ENCODE measurements at regions not wholly inside any gene's neighbourhood (a gene's known extent, or its start where the extent isn't known, plus 50 kb on each side); places are given as distances from the start of the nearest gene placed in this dataset.

GRCh38 chr3:69499422-69499821 is 113.5 kb upstream of the FRMD4B start:
- DNase-seq (no peak), ATAC-seq (ENCODE audit: low FRiP score) (no peak)
- no peak overlapping the region for H3K4me3 ChIP-seq (ENCODE audit: low read length in 2 of 2)
- intact Hi-C loops (cut with DNase I): no loop called here
- WGBS, 2 donors: 88 to 92% methylated on average over 3 of the region's 3 CpGs
- H3K27me3 ChIP-seq (ENCODE audit: control insufficient read depth in 1 of 2, insufficient read depth in 2 of 2, low read length in 1 of 2): no peaks in the 10 kb centered on the region
- no peaks in the 10 kb centered on the region for H3K4me1 ChIP-seq (ENCODE audit: control insufficient read depth in 1 of 2, insufficient read depth in 2 of 2, low read length in 2 of 2)
- H3K36me3 ChIP-seq (ENCODE audit: control insufficient read depth in 1 of 2, insufficient read depth in 2 of 2, low read length in 1 of 2): no peaks in the 10 kb centered on the region
- no peak overlapping the region for H3K27ac ChIP-seq (ENCODE audit: low read depth in 1 of 2, low read length in 2 of 2)
- peaks cover 2% of the 10 kb centered on the region for H3K9me3 ChIP-seq (ENCODE audit: control insufficient read depth, low read length)

- ATAC-seq (ENCODE audit: low FRiP score) (no peak), DNase-seq (no peak)
- Histone ChIP-seq H3K4me3 (ENCODE audit: low read length in 2 of 2) (no peak overlapping the region), H3K27me3 (ENCODE audit: control insufficient read depth in 1 of 2, insufficient read depth in 2 of 2, low read length in 1 of 2) (no peaks in the 10 kb centered on the region), H3K4me1 (ENCODE audit: control insufficient read depth in 1 of 2, insufficient read depth in 2 of 2, low read length in 2 of 2) (peaks cover 0 to 7% of the 10 kb centered on the region in 2 donors), H3K27ac (ENCODE audit: low read depth in 1 of 2, low read length in 2 of 2) (no peak overlapping the region), H3K9me3 (ENCODE audit: control insufficient read depth, low read length) (peaks cover 2% of the 10 kb centered on the region), H3K36me3 (ENCODE audit: control insufficient read depth in 1 of 2, insufficient read depth in 2 of 2, low read length in 1 of 2) (no peaks in the 10 kb centered on the region)
- WGBS, 2 donors: 93 to 96% methylated on average over 3 of the region's 3 CpGs
- intact Hi-C loops (cut with DNase I): no loop called here
Observed at GRCh38 chr3:69496856-69497255, 111.0 kb upstream of the FRMD4B start.

- 25 to 27% methylated on average over 3 of the region's 3 CpGs for WGBS, 2 donors
- intact Hi-C loops (cut with DNase I): no loop called here
Observed at GRCh38 chr3:69494185-69494584, 108.3 kb upstream of the FRMD4B start.

GRCh38 chr3:69493157-69493556 is 107.3 kb upstream of the FRMD4B start:
- peaks cover 1% of the 10 kb centered on the region for H3K9me3 ChIP-seq (ENCODE audit: control insufficient read depth, low read length)
- intact Hi-C loops (cut with DNase I): no loop called here
- no peaks in the 10 kb centered on the region for H3K36me3 ChIP-seq (ENCODE audit: control insufficient read depth in 1 of 2, insufficient read depth in 2 of 2, low read length in 1 of 2)
- ATAC-seq (ENCODE audit: low FRiP score) (no peak), DNase-seq (no peak)
- H3K27me3 ChIP-seq (ENCODE audit: control insufficient read depth in 1 of 2, insufficient read depth in 2 of 2, low read length in 1 of 2): no peaks in the 10 kb centered on the region
- no peak overlapping the region for H3K4me3 ChIP-seq (ENCODE audit: low read length in 2 of 2)
- H3K4me1 ChIP-seq (ENCODE audit: control insufficient read depth in 1 of 2, insufficient read depth in 2 of 2, low read length in 2 of 2): peaks cover 0 to 7% of the 10 kb centered on the region in 2 donors
- no peak overlapping the region for H3K27ac ChIP-seq (ENCODE audit: low read depth in 1 of 2, low read length in 2 of 2)
- WGBS, 2 donors: 6 to 17% methylated on average over 3 of the region's 3 CpGs

More at GRCh38 chr3:69494185-69494584, 108.3 kb upstream of the FRMD4B start:
- H3K36me3 ChIP-seq (ENCODE audit: control insufficient read depth in 1 of 2, insufficient read depth in 2 of 2, low read length in 1 of 2): no peaks in the 10 kb centered on the region
- H3K4me3 ChIP-seq (ENCODE audit: low read length in 2 of 2): no peak overlapping the region
- H3K27me3 ChIP-seq (ENCODE audit: control insufficient read depth in 1 of 2, insufficient read depth in 2 of 2, low read length in 1 of 2): no peaks in the 10 kb centered on the region
- no peak for ATAC-seq (ENCODE audit: low FRiP score)
- peaks cover 0 to 7% of the 10 kb centered on the region in 2 donors for H3K4me1 ChIP-seq (ENCODE audit: control insufficient read depth in 1 of 2, insufficient read depth in 2 of 2, low read length in 2 of 2)
- H3K27ac ChIP-seq (ENCODE audit: low read depth in 1 of 2, low read length in 2 of 2): no peak overlapping the region
- H3K9me3 ChIP-seq (ENCODE audit: control insufficient read depth, low read length): peaks cover 1% of the 10 kb centered on the region
- no peak for DNase-seq

GRCh38 chr3:69491975-69492374 is 106.1 kb upstream of the FRMD4B start:
- H3K27ac ChIP-seq (ENCODE audit: low read depth in 1 of 2, low read length in 2 of 2): no peak overlapping the region
- no peaks in the 10 kb centered on the region for H3K27me3 ChIP-seq (ENCODE audit: control insufficient read depth in 1 of 2, insufficient read depth in 2 of 2, low read length in 1 of 2)
- no peak overlapping the region for H3K4me3 ChIP-seq (ENCODE audit: low read length in 2 of 2)
- no peak for ATAC-seq (ENCODE audit: low FRiP score)
- intact Hi-C loops (cut with DNase I): no loop called here
- peaks cover 1% of the 10 kb centered on the region for H3K9me3 ChIP-seq (ENCODE audit: control insufficient read depth, low read length)
- WGBS, 2 donors: 84 to 86% methylated on average over 6 of the region's 6 CpGs
- H3K4me1 ChIP-seq (ENCODE audit: control insufficient read depth in 1 of 2, insufficient read depth in 2 of 2, low read length in 2 of 2): peaks cover 0 to 7% of the 10 kb centered on the region in 2 donors
- no peaks in the 10 kb centered on the region for H3K36me3 ChIP-seq (ENCODE audit: control insufficient read depth in 1 of 2, insufficient read depth in 2 of 2, low read length in 1 of 2)
- no peak for DNase-seq

- H3K27me3 ChIP-seq (ENCODE audit: control insufficient read depth in 1 of 2, insufficient read depth in 2 of 2, low read length in 1 of 2): no peaks in the 10 kb centered on the region
- H3K4me1 ChIP-seq (ENCODE audit: control insufficient read depth in 1 of 2, insufficient read depth in 2 of 2, low read length in 2 of 2): peaks cover 0 to 9% of the 10 kb centered on the region in 2 donors
- H3K4me3 ChIP-seq (ENCODE audit: low read length in 2 of 2): no peak overlapping the region
- intact Hi-C loops (cut with DNase I): no loop called here
- no peak for DNase-seq
- no peaks in the 10 kb centered on the region for H3K36me3 ChIP-seq (ENCODE audit: control insufficient read depth in 1 of 2, insufficient read depth in 2 of 2, low read length in 1 of 2)
- no peaks in the 10 kb centered on the region for H3K9me3 ChIP-seq (ENCODE audit: control insufficient read depth, low read length)
- ATAC-seq (ENCODE audit: low FRiP score): no peak
- no peak overlapping the region for H3K27ac ChIP-seq (ENCODE audit: low read depth in 1 of 2, low read length in 2 of 2)
- WGBS, 2 donors: 80 to 91% methylated on average over 5 of the region's 5 CpGs
Observed at GRCh38 chr3:69490971-69491370, 105.1 kb upstream of the FRMD4B start.

- Histone ChIP-seq H3K9me3 (ENCODE audit: control insufficient read depth, low read length) (no peaks in the 10 kb centered on the region), H3K4me3 (ENCODE audit: low read length in 2 of 2) (no peak overlapping the region), H3K36me3 (ENCODE audit: control insufficient read depth in 1 of 2, insufficient read depth in 2 of 2, low read length in 1 of 2) (no peaks in the 10 kb centered on the region), H3K27me3 (ENCODE audit: control insufficient read depth in 1 of 2, insufficient read depth in 2 of 2, low read length in 1 of 2) (no peaks in the 10 kb centered on the region), H3K4me1 (ENCODE audit: control insufficient read depth in 1 of 2, insufficient read depth in 2 of 2, low read length in 2 of 2) (peaks cover 0 to 9% of the 10 kb centered on the region in 2 donors), H3K27ac (ENCODE audit: low read depth in 1 of 2, low read length in 2 of 2) (no peak overlapping the region)
- intact Hi-C loops (cut with DNase I): no loop called here
- DNase-seq (no peak), ATAC-seq (ENCODE audit: low FRiP score) (no peak)
- 52 to 60% methylated on average over 1 of the region's 1 CpG for WGBS, 2 donors
Observed at GRCh38 chr3:69490235-69490634, 104.3 kb upstream of the FRMD4B start.

GRCh38 chr3:69488026-69488425 is 102.1 kb upstream of the FRMD4B start:
- ATAC-seq (ENCODE audit: low FRiP score) (no peak), DNase-seq (no peak)
- intact Hi-C loops (cut with DNase I): no loop called here
- H3K4me3 ChIP-seq (ENCODE audit: low read length in 2 of 2): no peak overlapping the region
- H3K36me3 ChIP-seq (ENCODE audit: control insufficient read depth in 1 of 2, insufficient read depth in 2 of 2, low read length in 1 of 2): no peaks in the 10 kb centered on the region
- no peaks in the 10 kb centered on the region for H3K27me3 ChIP-seq (ENCODE audit: control insufficient read depth in 1 of 2, insufficient read depth in 2 of 2, low read length in 1 of 2)
- H3K27ac ChIP-seq (ENCODE audit: low read depth in 1 of 2, low read length in 2 of 2): no peak overlapping the region
- peaks cover 0 to 2% of the 10 kb centered on the region in 2 donors for H3K4me1 ChIP-seq (ENCODE audit: control insufficient read depth in 1 of 2, insufficient read depth in 2 of 2, low read length in 2 of 2)
- H3K9me3 ChIP-seq (ENCODE audit: control insufficient read depth, low read length): no peaks in the 10 kb centered on the region

- no peak for ATAC-seq (ENCODE audit: low FRiP score)
- WGBS, 2 donors: 99 to 100% methylated on average over 4 of the region's 4 CpGs
- H3K4me3 ChIP-seq (ENCODE audit: low read length in 2 of 2): no peak overlapping the region
- no peak for DNase-seq
- intact Hi-C loops (cut with DNase I): no loop called here
- H3K36me3 ChIP-seq (ENCODE audit: control insufficient read depth in 1 of 2, insufficient read depth in 2 of 2, low read length in 1 of 2): no peaks in the 10 kb centered on the region
- H3K9me3 ChIP-seq (ENCODE audit: control insufficient read depth, low read length): no peaks in the 10 kb centered on the region
- peaks cover 0 to 2% of the 10 kb centered on the region in 2 donors for H3K4me1 ChIP-seq (ENCODE audit: control insufficient read depth in 1 of 2, insufficient read depth in 2 of 2, low read length in 2 of 2)
- no peaks in the 10 kb centered on the region for H3K27me3 ChIP-seq (ENCODE audit: control insufficient read depth in 1 of 2, insufficient read depth in 2 of 2, low read length in 1 of 2)
- no peak overlapping the region for H3K27ac ChIP-seq (ENCODE audit: low read depth in 1 of 2, low read length in 2 of 2)
Observed at GRCh38 chr3:69485489-69485888, 99.6 kb upstream of the FRMD4B start.

All from aorta (tissue), 5 donors.